RCC 7860 (cell line): ENCODE measurements at regions not wholly inside any gene's neighbourhood (a gene's known extent, or its start where the extent isn't known, plus 50 kb on each side); places are given as distances from the start of the nearest gene placed in this dataset.
"Not testable (repeated sequence)": the region's sequence is repeated elsewhere in the genome, so short reads cannot be mapped to it uniquely, and the experiment has no call there.

Source experiments
- DNase-seq: peaks from one replicate; pipeline ENCODE4 v3.0.0-alpha.2; 2015; ENCODE audit warnings: low spot score
- FAIRE-seq: peaks from 2 replicates; lab custom pipeline; 2012; peaks lifted over from hg19 to GRCh38; lab: Jason Lieb, UNC

DNA sequence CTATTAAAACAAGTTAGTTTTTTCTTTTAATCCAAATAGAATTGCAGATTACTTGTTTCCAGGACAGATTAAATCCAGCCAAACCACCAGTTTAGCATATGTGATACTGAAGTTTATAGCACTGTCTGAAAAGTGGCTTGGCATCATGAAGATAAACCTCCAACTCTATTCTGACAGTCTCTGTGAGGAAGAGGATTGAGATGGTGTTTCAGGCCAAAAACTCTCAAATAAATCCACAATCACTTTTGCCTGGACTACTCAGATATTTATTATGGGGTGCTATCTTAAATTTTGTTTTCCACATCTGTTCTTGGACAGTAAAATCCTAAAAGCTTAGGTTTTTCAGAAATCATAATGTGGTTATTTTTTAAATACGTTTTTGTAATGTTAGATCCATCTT is 161.7 kb upstream of the SEMA3C start:
- DNase-seq (no peak), FAIRE-seq (peak; percentile 17)

DNA sequence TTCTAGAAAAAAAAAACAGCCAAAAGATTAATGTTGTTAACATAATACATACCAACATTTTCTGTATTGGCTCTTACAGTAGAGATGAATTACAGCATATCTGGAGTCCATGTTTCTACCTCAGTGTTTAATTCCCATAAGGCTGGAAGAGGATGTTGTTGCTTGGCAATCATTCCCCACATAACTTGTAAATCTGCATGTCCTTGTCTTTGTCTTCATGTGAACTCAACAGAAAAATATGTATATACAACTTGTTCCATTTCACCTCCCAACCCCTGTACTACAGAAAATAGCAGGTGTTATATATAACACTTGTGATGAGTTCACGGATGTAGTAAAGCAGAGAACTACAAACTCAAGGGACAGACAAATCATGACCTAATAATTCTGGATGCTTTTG is 160.9 kb upstream of the SEMA3C start:
- DNase-seq (no peak), FAIRE-seq (no peak)

DNA sequence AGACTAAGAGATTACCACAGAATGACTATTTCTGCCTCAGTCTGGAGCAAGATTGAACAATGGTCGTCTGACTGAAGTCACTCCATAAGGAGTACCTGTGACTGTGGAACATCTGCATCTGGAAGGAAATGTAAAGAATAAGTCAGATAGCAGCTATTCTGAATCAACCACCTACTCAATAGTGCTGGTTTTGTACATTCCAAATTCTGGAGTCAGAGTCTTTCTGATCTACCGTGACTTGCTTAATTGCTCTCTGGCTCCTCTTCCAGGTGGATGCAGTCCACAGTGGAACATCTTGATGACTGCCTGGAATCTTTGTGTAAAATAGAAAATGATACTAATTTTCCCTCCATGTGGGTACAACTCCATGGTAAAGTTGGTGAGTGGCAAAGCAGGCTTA is 156.3 kb upstream of the SEMA3C start:
- FAIRE-seq (no peak), DNase-seq (no peak)

DNA sequence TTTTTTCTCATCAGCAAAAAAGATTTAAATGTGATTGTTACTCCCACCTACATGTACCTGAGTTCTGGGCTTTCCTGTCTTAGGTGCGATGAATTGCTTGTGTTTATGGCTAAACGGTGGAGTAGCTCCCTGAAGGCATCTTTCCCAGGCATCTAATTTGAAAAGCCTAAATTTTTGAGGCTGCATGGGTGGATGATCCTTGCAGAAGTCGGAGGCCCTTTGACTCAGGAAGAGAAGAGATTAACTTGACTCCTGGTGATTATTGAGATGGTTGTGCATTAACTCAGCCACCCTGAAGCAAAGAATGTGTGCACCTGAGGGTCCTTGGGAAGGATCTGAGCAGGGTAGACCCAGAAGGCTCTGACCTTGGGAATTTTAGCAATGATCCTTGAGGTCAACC is 155.6 kb upstream of the SEMA3C start:
- FAIRE-seq (no peak), DNase-seq (no peak)

DNA sequence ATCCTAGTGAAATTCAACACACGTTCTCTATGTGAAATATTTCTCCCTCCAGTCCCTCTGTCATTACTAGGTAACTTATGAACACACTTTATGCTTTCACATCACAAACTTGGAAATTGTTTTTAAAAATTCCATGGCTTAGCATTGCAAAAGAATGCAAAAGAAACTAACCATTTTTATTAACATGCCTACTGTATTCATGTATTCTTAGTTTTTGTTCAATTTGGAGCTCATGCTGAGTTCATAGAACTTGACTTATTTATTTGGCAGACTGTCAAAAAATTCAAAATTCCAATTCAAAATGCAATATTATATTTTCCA is 155.0 kb upstream of the SEMA3C start:
- FAIRE-seq (no peak), DNase-seq (no peak)

DNA sequence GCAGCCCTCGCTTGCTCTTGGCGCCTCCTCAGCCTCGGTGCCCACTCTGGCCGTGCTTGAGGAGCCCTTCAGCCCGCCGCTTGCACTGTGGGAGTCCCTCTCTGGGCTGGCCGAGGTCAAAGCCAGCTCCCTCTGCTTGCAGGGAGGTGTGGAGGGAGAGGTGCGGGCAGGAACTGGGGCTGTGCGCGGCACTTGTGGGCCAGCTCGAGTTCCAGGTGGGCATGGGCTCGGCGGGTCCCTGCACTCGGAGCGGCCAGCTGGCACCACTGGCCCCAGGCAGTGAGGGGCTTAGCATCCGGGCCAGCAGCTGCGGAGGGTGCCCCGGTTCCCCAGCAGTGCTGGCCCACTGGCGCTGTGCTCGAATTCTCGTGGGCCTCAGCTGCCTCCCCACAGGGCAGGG is 152.1 kb upstream of the SEMA3C start:
- DNase-seq = no peak
- no peak for FAIRE-seq

DNA sequence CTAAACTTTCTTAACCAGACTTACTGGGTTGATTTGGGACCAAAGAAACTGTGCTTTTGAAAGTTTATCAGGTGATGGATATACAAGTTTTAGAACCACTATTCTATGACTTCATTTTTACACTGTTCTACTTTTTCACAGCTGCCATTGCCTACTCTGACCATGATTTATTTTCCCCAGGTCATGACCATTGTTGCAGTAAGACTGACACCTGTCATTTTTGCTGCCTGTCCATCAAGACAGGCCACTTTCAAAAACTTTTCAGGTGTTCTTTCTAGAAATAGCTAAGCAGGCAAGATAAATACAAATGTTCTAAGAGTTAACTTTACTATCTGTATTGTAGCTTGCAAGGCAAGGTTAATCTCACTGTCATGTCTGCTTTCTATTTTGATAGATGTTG is 147.9 kb upstream of the SEMA3C start:
- FAIRE-seq (no peak), DNase-seq (no peak)

DNA sequence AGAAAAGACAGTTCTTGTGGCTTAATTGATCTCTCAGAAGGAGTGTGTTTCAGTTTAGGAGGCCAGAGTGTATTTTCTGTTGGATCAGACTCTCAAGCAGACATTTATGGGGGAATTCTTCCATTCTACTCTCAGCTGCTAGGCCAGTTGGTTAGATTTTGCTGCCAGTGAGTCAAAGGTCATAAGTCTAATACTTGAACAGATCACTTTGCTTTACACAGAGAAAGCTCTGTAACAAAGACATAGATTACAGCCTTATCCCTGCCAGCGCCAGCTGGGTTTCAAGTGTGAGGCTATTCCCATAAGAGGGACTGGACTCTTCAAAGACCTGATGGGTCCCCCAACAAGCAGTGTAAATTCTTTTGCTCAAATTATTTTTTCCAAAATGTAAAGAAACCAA is 145.6 kb upstream of the SEMA3C start:
- no peak for FAIRE-seq
- DNase-seq = no peak

DNA sequence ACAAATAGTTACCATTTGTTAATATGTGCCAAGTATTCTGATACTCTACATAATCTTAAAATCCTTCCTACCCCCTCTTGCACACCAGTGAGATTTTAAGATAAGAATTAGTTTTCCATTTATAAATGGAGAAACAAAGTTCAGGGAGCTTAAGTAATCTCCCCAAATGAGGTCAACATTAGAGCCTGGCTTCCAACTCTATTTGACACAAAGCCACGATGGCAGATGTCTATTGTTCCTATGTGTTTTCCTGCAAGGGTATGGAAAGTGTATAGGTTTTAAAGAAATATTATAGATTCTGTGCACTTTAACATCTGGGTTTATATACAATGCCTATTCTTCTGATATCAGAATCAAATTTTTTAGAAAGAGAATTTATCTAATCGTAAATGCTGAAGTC is 143.9 kb upstream of the SEMA3C start:
- FAIRE-seq = no peak

DNA sequence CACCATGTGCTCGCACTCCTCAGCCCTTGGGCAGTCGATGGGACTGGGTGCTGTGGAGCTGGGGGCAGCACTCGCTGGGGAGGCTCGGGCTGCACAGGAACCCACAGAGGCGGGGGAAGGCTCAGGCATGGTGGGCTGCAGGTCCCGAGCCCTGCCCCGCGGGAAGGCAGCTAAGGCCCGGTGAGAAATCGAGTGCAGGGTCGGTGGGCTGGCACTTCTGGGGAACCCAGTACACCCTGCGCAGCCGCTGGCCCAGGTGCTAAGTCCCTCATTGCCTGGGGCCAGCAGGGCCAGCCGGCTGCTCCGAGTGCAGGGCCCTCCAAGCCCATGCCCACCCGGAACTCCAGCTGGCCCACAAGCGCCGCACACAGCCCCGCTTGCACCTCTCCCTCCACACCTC is 138.6 kb upstream of the SEMA3C start:
- FAIRE-seq, DNase-seq: not testable (repeated sequence)

More for the DNA sequence above, 143.9 kb upstream of the SEMA3C start:
- DNase-seq = no peak

DNA sequence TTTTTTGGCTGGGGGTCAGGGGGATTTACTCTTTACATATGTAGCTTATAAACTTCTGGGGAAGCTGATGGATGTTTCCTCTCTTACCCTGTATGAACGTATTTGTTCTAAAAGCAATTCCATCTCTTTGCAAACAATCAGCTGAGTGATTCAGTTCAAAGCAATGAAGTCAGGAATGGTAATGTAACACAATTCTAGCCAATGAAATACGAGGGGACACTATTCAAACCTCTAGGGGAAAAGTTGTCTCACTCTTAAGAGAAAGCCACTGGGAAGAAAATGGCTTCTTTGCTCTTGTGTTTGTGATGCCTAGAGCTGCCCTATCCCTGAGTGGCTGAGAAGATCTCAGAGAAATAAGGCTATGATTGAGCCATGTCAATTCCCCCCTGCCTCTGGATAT is 134.8 kb upstream of the SEMA3C start:
- no peak for FAIRE-seq
- no peak for DNase-seq

DNA sequence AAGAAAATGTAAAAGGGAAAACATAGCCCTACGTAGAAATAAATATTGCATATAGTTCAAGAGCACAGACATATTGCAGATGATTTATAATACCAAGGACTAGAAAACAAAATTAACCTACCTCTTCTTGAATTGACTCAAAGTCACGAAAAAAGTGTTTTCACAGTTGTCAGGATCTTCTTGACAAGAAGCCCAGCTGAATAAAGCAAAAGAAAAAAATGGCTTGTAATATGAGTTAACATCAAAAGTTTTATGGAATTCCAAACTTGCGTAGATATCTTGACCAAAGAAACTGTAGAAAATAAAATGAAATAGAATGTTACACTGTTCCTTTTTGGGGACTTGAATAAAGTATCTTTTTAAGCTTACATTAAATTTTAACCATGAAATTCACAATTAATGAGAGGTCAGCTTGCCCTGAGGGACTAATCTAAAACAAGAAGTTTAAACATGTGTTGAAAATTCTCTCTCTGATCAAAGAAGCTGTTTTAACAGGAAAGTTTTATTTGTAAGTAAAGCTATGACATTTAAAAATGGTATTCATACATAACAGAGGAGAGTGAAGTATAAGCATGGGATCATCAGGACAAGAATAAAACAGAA is 133.1 kb upstream of the SEMA3C start:
- DNase-seq (no peak), FAIRE-seq (no peak)

DNA sequence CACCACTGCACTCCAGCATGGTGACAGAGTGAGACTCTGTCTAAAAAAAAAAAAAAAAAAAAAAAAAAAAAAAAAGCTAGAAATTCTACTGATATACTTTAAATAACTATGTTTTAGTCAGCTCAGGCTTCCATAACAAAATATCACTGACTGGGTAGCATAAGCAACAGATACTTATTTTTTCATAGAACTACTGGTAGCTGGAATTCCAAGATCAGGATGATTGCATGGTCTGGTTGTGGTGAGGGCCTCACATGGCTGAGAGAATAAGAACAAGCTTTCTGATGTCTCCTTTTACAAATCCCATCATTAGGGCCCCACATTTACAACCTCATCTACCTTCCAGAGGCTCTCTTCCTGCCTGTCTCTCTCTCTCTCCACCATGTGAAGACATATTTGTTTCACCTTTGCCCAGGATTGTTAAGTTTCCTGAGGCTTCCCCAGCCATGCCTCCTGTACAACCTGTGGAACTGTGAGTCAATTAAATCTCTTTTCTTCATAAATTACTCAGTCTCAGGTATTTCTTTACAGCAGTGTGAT is 126.7 kb upstream of the SEMA3C start:
- no peak for DNase-seq
- no peak for FAIRE-seq

DNA sequence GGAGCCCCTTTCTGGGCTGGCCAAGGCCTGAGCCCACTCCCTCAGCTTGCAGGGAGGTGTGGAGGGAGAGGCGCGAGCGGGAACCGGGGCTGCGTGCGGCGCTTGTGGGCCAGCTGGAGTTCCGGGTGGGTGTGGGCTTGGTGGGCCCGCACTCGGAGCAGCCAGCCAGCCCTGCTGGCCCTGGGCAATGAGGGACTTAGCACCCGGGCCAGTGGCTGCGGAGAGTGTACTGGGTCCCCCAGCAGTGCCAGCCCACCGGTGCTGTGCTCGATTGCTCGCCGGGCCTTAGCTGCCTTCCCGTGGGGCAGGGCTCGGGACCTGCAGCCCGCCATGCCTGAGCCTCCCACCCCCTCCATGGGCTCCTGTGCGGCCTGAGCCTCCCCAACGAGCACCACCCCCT is 123.8 kb upstream of the SEMA3C start:
- FAIRE-seq, DNase-seq: not testable (repeated sequence)

DNA sequence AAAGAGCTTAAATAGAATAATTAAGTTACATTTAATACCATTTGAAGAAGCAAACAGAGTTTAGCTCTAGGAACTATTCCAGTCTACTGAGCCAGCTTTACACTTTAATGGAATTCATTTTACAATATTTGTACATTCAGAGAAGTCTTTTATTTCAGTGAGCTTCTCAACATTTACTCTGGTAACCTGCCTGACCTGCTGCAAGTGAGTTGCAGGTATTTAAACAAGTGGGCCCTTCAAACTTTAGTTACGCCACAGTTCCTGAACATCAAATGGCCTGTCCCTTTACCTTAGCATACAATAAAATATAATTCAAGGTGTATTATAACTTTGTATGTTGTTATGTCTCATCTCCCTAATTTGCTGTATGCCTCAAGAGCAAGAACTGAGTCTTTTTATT is 121.6 kb upstream of the SEMA3C start:
- DNase-seq (no peak), FAIRE-seq (no peak)

DNA sequence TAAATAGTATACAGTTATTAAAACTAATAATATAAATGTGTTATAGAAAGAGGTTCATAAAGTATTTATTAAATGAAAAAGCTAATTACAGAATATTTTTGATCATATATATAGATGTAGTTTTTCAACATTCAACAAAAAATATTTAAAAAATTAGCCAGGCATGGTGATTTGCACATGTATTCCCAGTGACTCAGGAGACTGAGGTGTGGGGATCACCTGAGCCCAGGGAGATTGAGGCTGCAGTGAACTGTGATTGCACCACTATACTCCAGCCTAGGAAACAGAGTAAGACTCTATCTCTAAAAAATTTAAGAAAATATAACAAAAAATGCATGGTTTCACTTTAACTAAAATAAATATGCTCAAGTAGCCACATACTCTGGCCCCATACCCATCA is 118.0 kb upstream of the SEMA3C start:
- FAIRE-seq = no peak

DNA sequence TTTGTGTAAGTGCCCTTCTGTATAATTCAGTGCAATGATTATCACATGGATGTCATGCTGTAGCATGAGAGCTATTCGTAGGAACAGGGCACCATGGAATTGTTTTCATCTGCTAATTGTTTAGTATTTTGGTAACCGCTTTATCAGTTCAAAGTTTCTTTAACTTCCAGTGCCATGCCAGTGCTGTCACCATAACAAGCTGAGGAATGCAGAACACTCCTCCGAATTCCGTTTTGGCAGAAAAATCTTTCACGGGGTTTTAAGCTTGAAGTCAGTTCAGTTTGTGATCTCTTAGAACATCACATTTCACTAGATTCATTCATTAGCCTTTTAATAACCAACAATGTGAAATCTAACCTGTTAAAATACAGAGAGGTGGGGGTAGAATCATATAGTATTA is 117.2 kb upstream of the SEMA3C start:
- DNase-seq (no peak), FAIRE-seq (no peak)

More for the DNA sequence above, 118.0 kb upstream of the SEMA3C start:
- no peak for DNase-seq

DNA sequence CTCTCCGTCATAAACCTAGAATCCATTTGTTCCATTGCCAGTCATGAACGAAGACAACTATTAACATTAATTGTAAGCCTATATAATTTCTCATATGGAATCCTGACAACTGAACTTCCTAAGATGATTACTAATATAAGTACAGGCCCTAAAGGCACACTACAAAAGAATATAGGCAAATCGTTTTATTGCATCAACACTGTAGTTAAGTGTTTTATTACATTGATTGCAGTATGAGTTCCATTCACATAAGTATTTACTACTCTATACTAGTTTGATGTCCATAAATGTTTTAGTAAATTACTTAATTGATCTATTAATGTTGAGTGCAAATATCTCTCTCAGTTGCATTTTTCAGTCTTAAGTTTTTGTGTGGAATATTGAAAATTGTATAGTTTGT is 113.1 kb upstream of the SEMA3C start:
- DNase-seq (peak; percentile 4), FAIRE-seq (no peak)

DNA sequence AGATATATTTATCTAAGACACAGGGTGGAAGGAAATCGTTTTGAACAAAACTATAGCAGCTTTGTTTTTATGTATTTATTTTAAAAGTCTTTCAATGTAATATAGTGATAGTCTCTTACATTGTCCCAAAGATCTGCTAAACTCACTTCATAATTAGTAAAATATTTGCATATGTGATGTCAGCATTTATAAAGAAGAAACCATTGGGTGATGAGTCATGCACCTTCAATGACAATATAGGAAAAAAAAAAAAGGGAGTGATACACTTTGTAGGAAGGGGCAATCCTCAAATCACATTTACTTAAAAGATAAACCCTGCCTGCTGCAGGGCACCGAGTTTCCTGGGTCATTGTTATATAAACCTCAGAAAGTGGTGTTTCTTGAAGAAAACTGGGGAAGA is 112.4 kb upstream of the SEMA3C start:
- FAIRE-seq (no peak), DNase-seq (no peak)

DNA sequence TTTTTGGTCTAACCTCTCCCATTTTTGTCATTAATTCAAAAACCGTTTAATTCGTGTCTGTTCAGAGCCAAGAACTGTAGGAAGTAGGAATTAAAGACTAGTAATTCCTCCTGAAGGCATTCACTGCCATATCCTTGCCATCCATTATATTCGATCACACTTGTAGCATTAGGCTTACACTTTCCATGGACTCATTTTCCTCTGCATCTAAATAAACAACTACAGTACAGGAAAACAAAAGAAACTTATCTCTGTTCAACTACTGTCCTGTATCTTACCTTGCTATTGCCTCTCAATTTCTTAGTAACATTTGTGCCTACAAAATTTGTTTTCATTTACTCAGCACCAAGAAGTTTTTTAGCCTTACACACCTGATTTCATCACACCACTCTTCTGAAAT is 111.6 kb upstream of the SEMA3C start:
- FAIRE-seq = no peak
- no peak for DNase-seq

DNA sequence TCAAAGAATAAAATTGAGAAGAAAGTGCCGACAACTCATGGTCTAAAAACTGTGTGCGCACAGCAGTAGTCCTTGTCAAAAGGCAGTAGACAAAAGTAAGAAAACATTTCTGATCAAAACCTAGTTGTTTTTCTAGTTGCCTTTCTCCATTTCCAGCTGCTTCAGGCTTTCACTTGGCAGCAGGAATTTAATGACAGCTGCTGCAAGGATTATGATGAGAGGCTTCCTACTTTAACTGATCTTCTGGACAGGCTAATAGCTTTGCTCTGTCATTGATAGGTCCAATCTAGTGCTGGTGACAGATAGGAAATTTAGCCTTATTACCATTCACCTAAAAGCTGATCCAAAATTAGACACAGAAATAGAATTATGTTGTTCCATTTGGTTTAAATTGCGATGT is 110.7 kb upstream of the SEMA3C start:
- no peak for DNase-seq
- FAIRE-seq = no peak

DNA sequence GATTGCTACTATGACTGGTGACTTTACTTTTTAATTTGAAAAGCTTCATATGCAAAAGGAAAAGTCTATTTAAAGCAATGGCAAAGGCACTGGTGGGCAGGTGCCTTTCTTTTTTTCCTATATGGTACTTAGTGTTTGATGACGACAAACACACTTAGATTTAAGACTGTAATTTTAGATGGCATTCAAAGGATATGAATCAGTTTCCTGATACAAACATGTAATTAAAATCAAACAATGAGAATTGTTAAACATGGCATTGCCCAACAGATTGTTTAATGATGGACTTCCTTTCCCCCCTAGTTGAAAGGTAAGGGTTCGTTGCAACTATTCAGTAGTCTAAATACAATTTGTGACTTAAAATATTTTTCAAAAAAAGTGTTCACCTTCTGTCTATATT is 106.5 kb upstream of the SEMA3C start:
- FAIRE-seq (no peak), DNase-seq (no peak)

DNA sequence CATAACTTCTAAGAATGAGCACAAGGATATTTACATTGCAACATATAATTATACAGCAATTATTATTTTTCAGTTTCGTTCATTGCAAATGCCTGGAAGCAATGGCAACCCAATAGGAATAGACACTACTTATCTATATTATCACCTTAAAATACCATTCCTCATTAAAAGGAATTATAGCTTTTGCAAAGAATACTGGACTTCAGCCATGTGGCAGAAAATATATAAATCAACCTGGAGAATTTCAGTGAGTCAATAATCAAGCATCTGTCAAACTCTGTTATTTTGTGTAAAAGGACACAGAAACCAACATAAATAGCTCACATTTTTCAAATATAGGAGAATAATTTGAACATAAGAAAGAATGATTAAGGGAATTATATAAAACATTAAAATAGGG is 96.1 kb upstream of the SEMA3C start:
- FAIRE-seq (no peak), DNase-seq (no peak)
